ENCODE measurements at regions not wholly inside any gene's neighbourhood (a gene's known extent, or its start where the extent isn't known, plus 50 kb on each side); places are given as distances from the start of the nearest gene placed in this dataset.
"Not testable (repeated sequence)": the region's sequence is repeated elsewhere in the genome, so short reads cannot be mapped to it uniquely, and the experiment has no call there.

DNA sequence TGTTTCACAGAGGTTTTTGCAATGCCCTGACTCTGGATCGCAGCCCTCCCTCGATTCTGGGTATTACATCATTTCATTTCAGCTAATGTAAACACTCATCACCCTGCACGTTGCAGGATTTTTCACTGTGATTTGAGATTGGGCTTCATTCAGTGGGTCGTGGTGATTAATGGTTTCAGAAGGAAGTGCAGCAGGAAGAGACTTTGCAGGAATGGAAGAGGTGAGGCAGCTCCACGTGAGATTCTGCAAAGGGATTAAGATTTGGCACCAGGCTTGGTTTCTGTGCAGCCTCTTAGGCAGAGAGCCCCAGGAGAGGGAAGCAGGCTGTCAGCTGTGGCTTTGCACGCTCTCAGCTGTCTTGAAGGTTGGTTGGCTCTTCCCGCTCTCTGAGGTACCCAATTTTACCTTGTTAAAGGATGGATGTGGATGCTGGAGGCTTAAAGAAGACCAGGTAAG is 95.2 kb downstream of the PLCE1 start:
- DNase-seq (ENCODE audit: low spot score) = no peak

DNA sequence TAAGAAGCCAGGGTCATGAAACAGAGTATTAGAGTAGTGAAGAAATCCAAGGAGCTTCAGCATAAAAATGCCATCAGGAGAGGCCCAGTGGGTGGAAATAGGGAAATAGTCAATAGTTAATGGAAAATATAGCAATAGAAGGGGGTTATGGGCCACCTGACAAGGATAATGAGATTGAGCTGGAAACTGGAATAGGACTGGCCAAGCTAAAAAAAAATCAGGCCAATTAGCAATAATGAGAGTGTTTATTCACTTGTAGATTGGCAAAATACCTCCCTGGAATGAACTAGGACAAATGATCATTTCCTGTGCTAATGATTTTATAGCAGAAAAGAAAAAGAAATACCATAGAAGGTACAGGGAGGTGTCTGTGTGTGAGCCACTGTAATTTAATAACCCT is 97.9 kb downstream of the PLCE1 start:
- DNase-seq (ENCODE audit: low spot score) = no peak

DNA sequence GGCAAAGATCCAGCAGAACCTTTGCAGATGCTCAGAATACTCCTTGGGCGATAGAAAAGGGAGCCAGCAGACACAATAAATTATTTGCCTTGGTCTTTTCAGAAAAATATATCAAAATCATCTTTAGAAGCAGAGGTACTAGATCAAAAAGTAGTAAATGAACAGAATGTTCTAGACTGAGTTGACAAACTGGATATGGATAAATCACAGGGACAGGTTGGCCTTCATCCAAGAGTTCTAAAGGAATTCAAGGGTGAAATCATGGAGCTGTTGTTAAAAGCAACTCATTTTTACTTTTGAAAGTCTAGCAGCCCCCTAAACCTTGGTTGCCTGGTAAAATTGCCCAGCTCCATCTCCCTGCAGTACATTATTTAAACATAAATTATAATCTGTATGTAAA is 99.1 kb downstream of the PLCE1 start:
- no peak for DNase-seq (ENCODE audit: low spot score)

DNA sequence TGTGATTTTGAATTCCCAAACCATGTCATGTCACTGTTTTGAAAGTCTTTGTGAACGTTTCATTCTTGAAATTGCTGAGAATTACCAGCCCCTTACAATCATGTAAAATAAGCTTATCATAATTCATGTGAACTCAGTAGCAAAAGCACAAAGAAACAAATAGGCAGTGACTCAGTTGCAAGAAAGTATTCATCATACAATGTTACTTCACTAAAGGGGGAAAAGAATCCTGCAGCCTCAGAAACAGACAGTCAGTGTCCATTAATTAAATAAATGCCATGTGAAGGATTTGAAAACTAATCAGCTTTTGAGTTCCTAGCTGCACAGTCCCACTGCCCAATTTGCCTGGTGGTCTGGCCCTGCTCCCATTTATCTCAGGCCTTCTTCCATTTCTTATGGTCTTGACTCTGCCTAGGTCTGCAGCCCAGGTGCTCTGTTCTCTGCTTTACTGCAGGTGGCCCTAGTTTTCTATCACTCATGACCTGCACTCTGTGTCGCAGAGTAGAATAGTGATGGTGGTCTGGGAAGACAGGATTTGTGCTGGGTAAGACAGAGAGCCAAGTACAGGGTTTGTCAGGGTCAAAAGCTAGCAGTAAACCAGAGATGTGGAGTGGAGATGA is 99.7 kb downstream of the PLCE1 start:
- no peak for DNase-seq (ENCODE audit: low spot score)

DNA sequence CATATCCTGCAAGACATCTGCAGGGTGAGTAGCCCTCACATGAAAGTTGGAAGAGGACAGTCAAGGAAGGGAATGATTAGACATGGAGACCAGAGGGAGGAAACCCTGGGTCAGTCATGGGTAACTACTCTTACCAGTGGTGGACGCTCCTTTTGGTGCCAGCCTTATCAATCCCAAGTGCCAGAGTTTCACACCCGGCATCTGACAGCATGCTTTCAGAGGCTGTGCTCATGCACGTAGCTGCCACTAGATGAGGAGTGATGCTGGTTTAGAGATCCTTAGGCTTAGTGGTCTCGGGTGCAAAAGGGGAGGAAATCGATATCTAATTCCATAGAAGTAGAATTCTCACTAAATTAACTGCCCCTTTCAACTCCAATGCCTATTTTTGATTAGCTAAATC is 100.8 kb downstream of the PLCE1 start:
- no peak for DNase-seq (ENCODE audit: low spot score)

DNA sequence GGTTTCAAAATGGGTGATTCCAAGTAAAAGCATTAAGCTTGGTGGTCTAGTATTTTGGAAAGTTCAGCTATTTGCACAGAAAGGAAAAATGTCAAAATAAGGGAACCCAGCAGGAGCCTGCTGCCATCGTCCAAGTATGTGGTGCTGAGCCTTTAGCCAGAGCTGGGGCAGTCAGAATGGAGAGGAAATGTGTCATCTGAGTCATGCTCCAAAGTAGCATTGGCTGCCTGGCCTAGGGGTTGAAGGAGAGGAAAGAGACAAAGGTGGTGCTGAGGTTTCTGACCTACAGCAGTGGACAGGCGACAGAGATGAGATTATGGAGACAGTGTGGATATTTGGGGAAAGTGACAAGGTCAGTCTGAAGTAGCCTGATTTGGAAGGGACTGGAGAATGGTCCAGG is 103.9 kb downstream of the PLCE1 start:
- DNase-seq (ENCODE audit: low spot score) = no peak

DNA sequence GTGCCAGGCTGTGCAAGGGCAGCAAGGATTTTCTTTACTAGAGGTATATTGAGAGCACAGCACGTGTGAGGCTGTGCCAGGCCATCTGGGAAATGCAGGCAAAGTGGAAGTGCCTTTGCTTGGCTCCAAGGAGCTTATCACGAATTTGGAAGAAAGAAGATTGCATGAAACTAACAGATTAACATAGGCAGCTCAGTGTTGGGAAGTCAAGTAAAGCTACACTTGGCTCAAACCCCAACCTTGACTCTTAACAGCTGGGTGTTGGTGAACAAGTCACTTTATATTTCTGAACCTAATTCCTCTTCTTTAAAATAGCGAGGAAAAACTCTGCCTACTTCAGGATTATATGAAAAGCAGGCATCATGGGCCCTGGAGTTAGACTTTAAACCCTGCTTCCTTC is 105.2 kb downstream of the PLCE1 start:
- DNase-seq (ENCODE audit: low spot score) = no peak

DNA sequence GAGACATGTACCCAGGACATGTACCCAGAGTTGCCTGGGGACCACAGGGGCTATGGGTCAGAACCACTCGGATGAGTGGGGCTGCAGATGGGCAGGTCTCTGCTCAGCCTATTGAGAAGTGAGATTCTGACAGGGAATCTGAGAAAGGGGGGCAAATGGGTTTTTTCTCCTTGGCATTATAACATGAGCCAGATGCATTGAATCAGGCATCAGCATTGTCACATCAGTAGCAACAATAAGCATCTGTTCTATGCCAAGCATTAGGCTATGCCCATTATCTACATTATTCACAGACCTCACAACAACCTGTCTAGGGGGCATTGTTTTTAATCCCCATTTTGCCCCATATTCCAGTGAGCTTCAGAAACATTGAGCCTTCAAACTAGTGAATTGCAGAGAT is 108.2 kb downstream of the PLCE1 start:
- no peak for DNase-seq (ENCODE audit: low spot score)

DNA sequence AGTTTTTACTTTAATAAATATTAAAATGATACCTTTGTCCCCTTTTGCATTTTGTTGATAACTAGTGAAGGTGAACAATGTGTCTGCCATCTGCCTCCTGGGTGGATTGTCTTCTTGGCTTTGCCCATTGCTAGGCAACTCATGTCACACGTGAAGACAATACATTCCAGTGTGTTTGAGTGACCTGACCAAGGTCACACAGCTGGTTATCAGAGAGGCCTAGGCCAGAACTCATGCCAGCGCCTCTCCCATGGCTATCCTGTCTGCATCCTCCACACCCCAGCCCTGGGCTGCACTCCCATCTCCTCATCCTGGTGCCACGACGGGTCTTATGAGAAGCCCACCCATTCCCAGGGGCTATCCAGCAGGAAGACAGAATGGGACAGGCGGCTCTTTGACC is 108.7 kb downstream of the PLCE1 start:
- no peak for DNase-seq (ENCODE audit: low spot score)

DNA sequence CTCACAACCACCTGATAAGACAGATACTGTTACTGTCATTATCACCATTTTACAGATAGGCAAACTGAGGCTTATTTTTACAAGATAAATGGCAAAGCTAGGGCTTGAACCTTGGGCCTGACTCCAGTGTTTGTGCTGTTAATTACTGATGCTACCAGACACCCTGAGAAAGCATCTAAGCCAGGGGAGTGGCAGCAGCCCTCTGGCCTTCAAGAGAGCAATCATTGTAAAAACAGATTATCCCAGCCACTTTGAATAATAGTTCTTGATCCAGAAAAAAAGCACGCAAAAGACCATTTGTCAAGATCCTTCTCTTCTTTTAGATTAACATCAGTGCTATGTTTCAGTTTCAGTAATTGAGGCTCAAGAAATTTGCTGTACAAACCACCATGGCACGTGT is 109.5 kb downstream of the PLCE1 start:
- no peak for DNase-seq (ENCODE audit: low spot score)

DNA sequence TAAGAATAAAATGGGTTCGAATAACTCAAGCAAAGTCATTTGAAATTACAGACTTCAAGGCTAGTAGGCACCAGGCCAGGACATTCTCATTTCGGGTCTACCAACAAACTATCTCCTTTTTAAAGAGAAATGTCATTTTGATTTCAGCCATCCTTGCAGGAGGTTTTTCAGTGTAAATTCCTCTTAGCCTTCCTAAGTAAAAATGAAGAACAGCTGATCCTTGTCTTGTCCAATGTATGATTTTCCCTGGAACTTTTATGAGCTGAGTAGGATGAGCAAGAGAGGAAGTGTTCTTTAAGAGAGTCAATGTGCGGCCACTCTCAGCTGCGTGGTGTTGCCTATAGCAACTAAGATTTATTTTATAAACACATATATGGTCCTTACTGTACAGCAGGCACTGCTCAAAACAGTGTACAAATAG is 110.1 kb downstream of the PLCE1 start:
- DNase-seq (ENCODE audit: low spot score) = no peak

DNA sequence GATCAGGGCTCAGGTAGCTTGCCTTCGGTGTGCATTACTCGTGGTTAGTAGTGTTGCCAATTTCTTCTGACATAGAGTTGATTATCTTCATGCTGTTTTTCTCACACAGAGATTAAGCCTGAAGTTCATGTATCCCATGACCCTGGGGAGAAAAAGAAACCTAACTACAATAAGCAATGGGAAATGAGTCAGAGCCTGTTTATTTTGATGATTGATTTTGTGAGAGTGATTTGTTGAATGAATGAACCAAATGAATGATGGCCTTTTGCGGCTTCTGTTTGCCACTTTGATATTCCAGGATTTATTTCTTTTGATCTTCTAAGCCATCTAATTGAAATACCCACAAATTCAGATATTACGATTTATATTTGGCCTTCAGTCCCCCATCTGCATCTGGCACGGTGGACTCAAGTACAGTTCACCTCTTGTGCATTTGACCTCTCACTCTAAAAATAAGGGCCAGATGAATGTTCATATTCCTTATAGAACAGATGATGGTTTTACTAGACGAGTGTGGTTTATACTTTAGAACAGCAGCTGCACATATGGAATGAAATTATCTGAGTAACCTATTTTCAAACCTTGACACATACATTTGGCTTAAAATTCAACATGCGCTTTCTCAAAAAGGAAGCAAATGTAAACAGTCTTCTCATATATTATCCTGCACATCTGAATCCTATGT is 110.7 kb downstream of the PLCE1 start:
- DNase-seq (ENCODE audit: low spot score) = no peak

DNA sequence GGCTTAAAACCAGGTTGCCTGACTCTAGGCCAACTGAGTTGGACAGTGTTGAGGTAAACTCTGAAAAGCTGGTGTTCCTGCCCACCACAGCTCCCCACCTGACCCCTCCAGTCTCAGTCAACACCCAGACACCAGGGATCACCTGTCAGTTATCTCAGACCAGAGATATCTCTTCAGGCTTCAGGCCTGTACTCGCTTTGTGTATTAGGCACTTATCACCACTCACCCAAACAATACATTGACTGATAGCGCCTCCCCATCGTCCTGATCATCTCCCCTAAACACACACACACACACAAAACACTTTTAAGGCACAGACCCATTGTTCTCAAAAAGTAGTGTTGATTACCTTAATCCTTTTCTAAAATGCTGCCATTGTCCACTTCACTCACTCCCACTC is 111.5 kb downstream of the PLCE1 start:
- no peak for DNase-seq (ENCODE audit: low spot score)

DNA sequence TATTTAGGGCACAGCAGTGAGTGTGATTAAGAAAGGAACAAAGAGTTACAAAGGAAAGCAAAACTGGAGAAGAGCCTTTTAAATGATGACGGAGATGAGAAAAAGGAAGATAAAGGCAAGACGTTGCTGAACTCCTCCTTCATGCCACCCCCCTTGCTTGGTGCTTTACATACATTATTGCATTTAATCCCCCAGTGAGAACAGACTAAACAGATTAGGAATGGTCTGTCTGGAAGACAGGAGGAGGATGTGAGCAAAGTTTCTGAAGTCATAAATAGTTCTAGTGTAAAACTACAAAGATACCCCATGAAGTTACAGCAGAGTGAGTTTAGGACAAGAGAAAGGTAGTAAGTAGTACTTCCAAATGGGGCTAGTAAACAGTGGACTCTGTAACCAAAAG is 113.5 kb downstream of the PLCE1 start:
- DNase-seq (ENCODE audit: low spot score) = no peak

DNA sequence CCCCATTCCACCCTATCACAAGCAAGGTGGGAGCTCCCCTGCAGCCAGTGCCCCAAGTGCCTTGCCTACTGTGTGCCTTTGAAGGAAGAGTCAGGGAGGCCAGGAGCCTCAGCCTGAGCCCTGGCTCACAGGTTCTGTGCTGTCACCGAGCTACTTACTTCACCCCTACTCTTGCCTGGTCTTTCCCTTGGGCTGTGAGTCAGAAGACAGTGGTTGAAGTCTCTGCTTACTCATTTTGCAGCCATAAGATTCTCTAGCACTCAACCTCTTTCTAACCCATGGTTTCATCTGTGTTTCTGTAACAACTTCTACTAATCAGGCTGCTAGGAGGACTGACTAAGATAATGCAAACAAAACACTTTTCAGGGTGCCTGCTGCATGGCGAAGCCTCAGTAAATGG is 114.5 kb downstream of the PLCE1 start:
- DNase-seq (ENCODE audit: low spot score) = no peak

DNA sequence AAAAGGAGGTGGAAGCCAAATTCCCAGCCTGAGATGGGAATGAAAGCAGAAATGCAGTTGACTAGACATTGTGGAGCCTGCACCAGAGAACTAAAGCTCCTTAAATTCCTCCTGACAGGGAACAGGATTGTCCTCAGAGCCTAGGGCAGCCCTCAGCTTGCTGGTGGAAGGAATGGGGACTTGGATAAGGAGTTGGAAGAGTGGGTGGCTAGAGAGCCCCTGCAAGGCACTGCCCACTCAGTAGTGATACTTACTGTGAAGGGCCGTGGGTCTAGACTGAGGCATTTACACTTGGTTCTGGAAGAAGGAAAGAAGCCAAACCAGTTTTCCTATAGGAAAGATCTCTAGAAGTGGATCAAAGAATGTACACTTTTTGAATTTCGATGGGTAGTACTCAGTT is 117.6 kb downstream of the PLCE1 start:
- DNase-seq (ENCODE audit: low spot score) = no peak

DNA sequence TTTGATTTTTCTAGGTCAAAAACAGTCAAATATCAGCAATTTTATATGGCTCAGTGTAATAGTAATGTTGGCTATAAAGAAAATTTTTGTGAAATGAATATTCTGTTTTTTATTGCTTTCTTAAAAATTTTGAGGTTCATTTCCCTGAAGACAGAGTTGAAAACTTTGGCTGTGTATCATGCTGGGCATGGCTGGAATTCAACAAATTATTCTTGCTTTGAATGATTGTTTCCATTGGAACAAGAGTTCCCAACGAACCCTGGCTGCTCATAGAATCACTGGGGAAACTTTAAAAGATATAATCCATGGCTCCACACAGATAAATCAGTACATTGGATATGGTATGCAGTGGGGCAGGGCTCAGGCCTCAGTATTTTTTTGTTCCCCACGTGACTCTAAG is 118.6 kb downstream of the PLCE1 start:
- DNase-seq (ENCODE audit: low spot score) = no peak

DNA sequence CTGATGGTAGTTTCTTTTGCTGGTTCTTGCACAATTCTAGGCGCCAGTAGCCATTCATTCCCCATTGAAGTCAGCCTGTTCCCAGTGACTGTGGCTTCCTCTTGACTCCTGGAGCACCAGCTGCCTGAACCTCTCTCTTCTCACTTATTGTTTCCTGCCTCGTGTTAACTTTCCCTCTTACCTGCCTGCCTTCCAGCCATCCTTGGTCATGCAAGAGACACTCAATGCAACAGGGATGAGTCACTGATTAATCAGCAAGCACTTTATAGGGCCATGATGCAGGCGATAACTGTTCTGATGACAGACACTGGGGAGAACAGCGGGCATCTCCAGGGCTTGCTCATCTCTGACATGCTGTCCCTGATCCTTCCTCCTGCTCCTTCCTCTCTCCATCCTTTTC is 122.0 kb downstream of the PLCE1 start:
- no peak for DNase-seq (ENCODE audit: low spot score)

DNA sequence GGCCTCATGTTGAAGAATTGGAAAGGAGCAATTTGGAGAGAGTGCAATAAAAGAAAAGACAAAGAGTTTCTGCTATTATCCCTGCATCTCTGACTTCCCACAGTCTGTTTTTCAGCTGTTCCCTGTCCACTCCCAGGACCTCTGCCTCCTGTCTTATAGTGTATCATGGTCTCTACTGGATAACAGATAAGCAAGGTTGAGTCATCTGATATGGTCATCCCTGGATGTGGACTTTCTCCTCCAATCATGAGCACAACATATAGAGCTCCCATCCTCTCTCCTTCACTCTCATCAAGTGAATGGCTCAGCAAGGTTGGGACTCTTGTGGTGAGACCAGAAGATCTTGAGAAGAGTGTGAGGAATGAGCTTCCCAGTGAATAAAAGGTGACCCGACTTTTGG is 123.1 kb downstream of the PLCE1 start:
- DNase-seq (ENCODE audit: low spot score) = no peak

DNA sequence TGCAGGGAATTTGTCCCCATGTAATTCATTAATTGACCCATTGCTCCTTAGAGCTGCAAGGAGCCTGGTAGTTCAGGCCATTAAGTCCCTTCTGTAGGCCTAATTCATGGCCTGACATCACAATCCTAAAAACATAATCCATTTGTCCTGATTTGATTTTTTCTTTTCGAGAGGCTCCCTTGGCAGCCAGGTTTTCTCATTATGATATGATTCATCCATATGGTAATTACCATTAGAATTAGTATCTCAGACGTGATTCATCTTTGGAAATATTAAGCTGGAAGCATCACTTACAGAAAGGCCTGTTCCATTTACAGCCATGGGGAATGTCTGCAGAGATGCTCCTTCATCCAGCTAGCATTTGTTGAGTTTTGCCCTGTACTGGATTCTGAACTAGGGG is 128.5 kb downstream of the PLCE1 start:
- no peak for DNase-seq (ENCODE audit: low spot score)

DNA sequence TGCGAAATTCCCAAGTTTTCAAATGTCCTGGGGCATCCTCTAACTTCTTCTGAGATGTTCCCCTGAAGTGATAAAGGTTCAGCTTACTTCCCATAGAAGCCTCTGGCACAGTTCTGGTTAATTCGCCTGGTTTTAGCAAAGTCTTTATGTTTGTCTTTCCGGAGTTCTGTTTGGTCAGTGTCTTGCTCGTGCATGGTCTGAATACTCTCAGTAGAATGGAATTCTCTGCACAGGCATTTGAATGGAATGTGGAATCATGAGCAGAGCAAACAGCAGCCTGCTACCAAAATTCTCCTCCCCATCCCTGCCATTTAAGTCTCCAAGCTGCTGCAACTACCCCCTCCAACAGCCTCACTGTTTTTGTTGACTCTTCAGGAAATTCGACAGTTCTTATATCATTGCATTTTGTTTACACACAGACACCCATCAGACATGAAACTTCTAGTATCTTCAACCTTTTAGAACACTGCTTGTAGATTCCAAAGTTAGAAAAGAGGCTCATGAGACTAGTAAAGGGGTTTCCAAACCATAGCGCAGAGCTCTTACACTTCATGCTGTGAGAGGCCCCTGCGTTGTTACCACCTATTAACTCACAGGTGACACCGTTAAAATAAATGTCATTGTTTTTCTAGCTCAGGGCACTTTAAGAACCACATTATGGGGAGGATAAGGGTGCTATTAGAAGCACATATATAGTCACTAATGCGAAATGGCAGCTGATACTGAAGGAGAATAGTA is 129.7 kb downstream of the PLCE1 start:
- DNase-seq (ENCODE audit: low spot score) = no peak

DNA sequence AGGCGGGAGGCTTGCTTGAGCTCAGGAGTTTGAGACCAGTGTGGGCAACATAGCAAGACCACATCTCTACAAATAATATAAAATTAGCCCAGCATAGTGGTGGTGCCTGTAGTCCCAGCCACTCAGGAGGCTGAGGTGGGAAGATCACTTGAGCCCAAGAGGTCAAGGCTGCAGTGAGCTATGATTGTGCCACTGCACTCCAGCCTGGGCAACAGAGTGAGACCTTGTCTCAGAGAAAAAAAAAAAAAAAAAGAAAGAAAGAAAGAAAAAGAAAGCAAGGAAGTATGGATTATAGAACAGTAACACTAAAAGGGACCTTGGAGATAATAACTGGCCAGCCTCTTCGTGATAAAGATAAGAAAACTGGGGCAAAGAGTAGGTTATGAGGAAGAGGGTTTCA is 130.4 kb downstream of the PLCE1 start:
- not testable (repeated sequence) for DNase-seq (ENCODE audit: low spot score)

DNA sequence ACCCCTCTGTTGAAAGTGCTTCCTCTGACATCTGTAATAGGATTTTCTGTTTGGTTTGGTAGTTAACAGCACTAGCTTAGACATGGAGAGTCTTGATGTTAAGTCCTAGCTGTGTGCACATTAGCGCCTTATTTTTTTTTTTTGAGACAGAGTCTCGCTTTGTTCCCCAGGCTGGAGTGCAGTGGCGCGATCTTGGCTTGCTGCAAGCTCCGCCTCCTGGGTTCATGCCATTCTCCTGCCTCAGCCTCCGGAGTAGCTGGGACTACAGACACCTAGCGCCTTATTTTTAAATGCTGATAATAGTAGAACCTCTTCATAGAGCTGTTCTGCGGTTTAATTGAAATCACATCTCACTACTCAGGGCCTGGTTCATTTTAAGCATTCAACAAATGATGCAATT is 131.5 kb downstream of the PLCE1 start:
- DNase-seq (ENCODE audit: low spot score) = not testable (repeated sequence)

DNA sequence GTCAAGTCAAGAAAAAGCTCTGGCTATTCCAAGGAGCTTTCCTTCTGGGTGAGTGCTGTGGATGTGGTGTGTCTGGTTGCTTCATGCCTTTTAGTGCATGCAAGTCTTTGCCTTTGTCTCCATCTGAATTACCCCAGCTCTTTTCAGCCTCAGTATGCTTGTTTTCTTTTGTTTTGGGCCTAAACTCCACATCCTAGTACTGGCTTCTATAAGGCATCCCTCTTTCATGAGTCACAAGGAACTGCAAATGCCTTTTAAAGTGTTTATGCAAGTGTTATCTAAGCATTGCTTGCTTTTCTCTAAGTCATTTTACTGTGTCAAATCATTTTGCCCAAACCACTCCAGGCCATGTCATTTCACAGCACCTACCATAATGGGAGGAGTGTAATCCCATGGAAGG is 132.1 kb downstream of the PLCE1 start:
- no peak for DNase-seq (ENCODE audit: low spot score)

All from CD4-positive, alpha-beta T cell treated with Interleukin-15 for 4 hours (primary cell).